Activated CD4-positive, alpha-beta memory T cell treated with anti-CD3 and anti-CD28 coated beads, Interleukin-2, amount 10 ng/mL, durations not matched to agents 7 days and 5 days (primary cell): ENCODE measurements at regions not wholly inside any gene's neighbourhood (a gene's known extent, or its start where the extent isn't known, plus 50 kb on each side); places are given as distances from the start of the nearest gene placed in this dataset.

Experiments
- CTCF ChIA-PET: fragments of 350-600 bp; sonication (Branson Sonifier 250); formaldehyde crosslinking; loops from one replicate; lab custom pipeline; 2021; ENCODE audit warnings: antibody characterized with exemption, inconsistent platforms; lab: Charles Lee
- POLR2A ChIA-PET: fragments of 350-600 bp; sonication (Branson Sonifier 250); formaldehyde crosslinking; loops from one replicate; lab custom pipeline; 2021; ENCODE audit warnings: antibody characterized with exemption; lab: Charles Lee
- DNase-seq: peaks from one replicate; pipeline ENCODE4 v3.0.0-alpha.2; 2020
- H3K27ac Mint-ChIP-seq: one replicate; pipeline ENCODE4 v1.8.0; 2021; ENCODE audit warnings: mild to moderate bottlenecking, mixed read lengths
- H3K27me3 Mint-ChIP-seq: one replicate; pipeline ENCODE4 v1.8.0; 2021; ENCODE audit warnings: mixed read lengths
- H3K36me3 Mint-ChIP-seq: one replicate; pipeline ENCODE4 v1.8.0; 2021; ENCODE audit warnings: low read depth, mixed read lengths
- H3K4me1 Mint-ChIP-seq: one replicate; pipeline ENCODE4 v1.8.0; 2021; ENCODE audit warnings: mixed read lengths
- H3K4me3 Mint-ChIP-seq: one replicate; pipeline ENCODE4 v1.8.0; 2021; ENCODE audit warnings: mild to moderate bottlenecking, mixed read lengths
- H3K9me3 Mint-ChIP-seq: one replicate; pipeline ENCODE4 v1.8.0; 2021; ENCODE audit warnings: mixed read lengths

DNA sequence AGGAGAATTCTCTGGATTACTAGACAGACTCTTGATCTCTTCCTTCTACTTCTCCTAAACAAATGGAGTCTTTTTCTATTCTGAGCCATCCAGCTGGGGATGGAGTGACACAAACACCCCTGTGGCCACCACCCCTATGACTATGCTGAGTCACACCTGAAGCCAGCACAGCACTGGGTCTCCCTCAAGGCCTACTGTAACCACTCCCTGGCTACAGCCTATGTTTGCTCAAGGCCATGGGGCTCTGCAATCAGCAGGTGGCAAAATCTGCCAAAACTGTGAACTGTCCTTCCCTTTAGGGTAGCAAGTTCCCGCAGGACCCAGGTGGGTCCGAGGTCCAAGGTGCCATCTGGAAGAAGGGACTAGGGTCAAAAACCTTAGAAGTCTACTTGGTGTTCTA is 132.3 kb downstream of the TINAG start:
- Mint-ChIP-seq H3K27me3 (no peaks in the 10 kb centered on the region), H3K36me3 (no peaks in the 10 kb centered on the region), H3K9me3 (peaks cover 8% of the 10 kb centered on the region), H3K4me1 (no peaks in the 10 kb centered on the region), H3K4me3 (no peak overlapping the region), H3K27ac (no peak overlapping the region)
- CTCF ChIA-PET: no interaction called here
- DNase-seq: no peak
- POLR2A ChIA-PET: no interaction called here

DNA sequence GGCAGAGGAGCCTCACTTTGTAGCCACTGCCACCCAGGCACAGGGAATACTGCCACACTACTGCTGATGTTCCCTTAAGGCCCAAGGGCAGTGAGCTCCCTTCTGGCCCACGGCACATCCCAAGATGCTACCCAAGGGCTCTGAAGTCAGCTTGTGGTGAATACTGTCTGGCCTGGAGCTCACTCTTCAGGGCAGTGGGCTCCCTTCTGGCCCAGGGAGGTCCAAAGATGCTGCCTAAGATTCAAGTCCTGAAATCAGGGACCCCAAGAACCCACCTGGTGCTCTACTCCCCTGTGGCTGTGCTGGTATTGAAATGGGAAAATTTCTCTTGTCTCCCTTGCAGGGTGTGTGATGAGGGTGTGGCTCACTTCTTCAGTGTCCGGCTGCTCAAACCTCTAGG is 132.8 kb downstream of the TINAG start:
- H3K4me3 Mint-ChIP-seq: no peak overlapping the region
- H3K27ac Mint-ChIP-seq: no peak overlapping the region
- peaks cover 8% of the 10 kb centered on the region for H3K9me3 Mint-ChIP-seq
- POLR2A ChIA-PET: no interaction called here
- CTCF ChIA-PET: no interaction called here
- no peak for DNase-seq
- H3K27me3 Mint-ChIP-seq: no peaks in the 10 kb centered on the region
- no peaks in the 10 kb centered on the region for H3K36me3 Mint-ChIP-seq
- H3K4me1 Mint-ChIP-seq: no peaks in the 10 kb centered on the region

DNA sequence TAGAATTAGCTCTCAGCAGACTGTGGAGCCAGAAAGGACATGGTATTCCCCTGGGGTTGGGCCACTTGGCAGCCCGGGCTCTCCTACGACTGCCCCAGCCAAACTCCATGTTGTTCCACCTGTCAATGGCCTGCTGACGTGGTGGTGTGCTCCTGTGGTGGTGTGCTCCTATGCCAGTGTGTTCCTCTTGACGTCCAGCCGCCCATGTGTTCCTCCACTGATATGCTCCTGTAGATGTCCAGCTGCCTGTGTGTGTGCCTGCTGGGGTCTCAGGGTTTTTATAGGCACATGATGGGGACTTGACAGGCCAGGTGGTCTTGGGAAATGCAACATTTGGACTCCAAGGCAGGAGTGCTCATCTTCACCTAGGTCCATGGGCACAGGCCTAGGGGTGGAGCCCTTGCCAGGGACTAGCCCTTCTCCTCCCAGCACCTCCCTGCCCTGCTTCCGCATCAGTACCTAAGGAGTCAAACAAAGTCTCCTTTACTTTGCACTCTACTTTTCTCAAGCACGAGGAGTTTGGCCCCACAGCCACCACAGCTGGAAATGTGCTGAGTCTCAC is 133.5 kb downstream of the TINAG start:
- no peaks in the 10 kb centered on the region for H3K27me3 Mint-ChIP-seq
- no peaks in the 10 kb centered on the region for H3K4me1 Mint-ChIP-seq
- H3K4me3 Mint-ChIP-seq: no peak overlapping the region

DNA sequence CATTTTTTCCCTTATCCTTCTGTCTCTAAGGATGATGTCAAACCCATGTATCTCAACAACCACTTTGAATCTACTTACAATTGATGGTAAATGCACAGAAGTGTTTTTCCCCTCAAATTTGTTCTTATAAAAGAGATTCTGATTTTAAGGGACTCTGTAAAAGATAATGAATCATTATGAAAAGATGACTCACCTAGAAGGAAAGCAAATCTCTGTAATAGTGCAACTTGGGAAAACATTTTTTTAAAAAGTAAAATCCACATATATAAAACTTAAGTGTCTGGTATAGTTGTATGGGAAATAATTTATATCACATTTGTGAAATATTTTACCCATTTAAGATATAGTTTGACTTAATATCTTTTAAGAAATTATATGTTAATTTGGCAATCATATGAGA is 137.0 kb downstream of the TINAG start:
- H3K27me3 Mint-ChIP-seq: no peaks in the 10 kb centered on the region
- no peaks in the 10 kb centered on the region for H3K4me1 Mint-ChIP-seq
- ChIA-PET POLR2A (no interaction called here), CTCF (no interaction called here)
- H3K27ac Mint-ChIP-seq: no peak overlapping the region
- H3K9me3 Mint-ChIP-seq: peaks cover 8% of the 10 kb centered on the region
- DNase-seq: no peak
- no peaks in the 10 kb centered on the region for H3K36me3 Mint-ChIP-seq
- no peak overlapping the region for H3K4me3 Mint-ChIP-seq

More for the DNA sequence above, 133.5 kb downstream of the TINAG start:
- H3K36me3 Mint-ChIP-seq: no peaks in the 10 kb centered on the region
- DNase-seq: no peak
- POLR2A ChIA-PET: no interaction called here
- peaks cover 8% of the 10 kb centered on the region for H3K9me3 Mint-ChIP-seq
- H3K27ac Mint-ChIP-seq: no peak overlapping the region
- CTCF ChIA-PET: no interaction called here

DNA sequence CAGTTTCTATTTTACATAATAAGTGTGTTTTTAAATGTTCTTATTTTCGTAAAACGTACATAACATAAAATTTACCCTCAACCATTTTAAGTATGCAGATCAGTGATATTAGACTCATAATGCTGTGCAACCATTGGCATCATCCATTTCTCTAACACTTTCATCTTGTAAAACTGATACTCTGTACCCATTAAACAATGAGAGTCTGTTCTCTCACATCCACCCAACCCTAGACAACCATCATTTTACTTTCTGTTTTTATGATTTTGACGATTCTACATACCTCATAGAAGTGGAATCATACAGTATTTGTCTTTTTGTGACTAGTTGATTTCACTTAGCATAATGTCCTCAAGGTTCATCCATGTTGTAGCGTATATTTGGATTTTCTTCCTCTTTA is 140.4 kb downstream of the TINAG start:
- POLR2A ChIA-PET: no interaction called here
- Mint-ChIP-seq H3K27ac (no peak overlapping the region), H3K4me3 (no peak overlapping the region), H3K27me3 (no peaks in the 10 kb centered on the region), H3K36me3 (no peaks in the 10 kb centered on the region), H3K4me1 (no peaks in the 10 kb centered on the region), H3K9me3 (peaks cover 2% of the 10 kb centered on the region)
- DNase-seq: no peak
- CTCF ChIA-PET: no interaction called here

DNA sequence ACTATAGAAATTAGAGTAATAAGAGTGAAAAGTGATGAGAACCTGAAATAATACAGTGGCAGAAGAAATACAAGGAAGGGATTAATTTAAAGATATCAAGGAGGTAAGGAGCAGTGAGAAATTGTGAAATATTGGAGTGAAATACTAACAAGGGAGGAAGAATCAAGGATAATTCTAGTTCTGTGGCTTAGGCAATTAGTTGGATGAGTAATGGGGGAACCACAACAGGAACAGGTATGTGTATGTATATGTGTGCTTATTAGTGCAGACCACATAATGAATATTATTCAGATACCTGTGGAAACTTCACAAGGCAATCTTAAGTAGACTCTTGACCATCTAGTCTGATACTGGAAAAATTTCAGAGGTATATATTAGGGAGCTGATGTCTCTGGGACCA is 143.3 kb downstream of the TINAG start:
- Mint-ChIP-seq H3K9me3 (peaks cover 3% of the 10 kb centered on the region), H3K36me3 (no peaks in the 10 kb centered on the region), H3K27ac (no peak overlapping the region), H3K4me1 (no peaks in the 10 kb centered on the region), H3K27me3 (no peaks in the 10 kb centered on the region), H3K4me3 (no peak overlapping the region)
- CTCF ChIA-PET: no interaction called here
- POLR2A ChIA-PET: no interaction called here
- no peak for DNase-seq

DNA sequence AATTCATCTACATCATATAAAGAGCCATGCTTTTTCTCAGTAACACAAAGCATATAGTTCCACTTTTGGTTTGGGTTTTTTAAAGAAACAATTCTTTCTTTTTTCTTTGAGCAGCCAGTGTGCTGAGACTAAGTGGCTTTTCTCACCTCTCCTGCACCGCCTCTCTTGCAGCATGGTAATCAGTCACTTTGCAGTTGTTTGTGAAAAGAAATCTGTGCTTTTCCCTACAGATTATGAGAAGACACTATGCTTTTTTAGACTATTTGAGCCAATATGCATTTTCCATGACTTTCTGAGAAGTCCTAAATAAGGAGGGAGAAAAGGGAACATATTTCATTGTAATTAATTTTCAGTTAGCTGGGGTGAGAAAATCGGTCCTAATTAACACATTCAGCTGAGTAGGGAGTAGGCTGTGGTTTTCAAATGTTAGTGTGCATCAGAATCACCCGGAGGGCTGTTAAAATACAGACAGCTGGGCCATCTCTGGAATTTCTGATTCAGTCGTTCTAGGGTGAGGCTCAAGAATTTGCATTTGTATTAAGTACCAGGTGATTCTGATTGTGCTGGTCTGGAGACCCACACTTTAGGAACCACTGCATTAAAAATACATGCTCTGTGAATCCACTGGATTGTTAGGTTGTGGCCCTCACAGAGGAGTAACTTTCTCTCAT is 155.2 kb downstream of the TINAG start:
- no peak overlapping the region for H3K27ac Mint-ChIP-seq
- H3K9me3 Mint-ChIP-seq: peaks cover 3% of the 10 kb centered on the region
- no peak overlapping the region for H3K4me3 Mint-ChIP-seq
- no peaks in the 10 kb centered on the region for H3K27me3 Mint-ChIP-seq
- H3K36me3 Mint-ChIP-seq: no peaks in the 10 kb centered on the region
- no peaks in the 10 kb centered on the region for H3K4me1 Mint-ChIP-seq
- ChIA-PET CTCF (no interaction called here), POLR2A (no interaction called here)
- DNase-seq: no peak

DNA sequence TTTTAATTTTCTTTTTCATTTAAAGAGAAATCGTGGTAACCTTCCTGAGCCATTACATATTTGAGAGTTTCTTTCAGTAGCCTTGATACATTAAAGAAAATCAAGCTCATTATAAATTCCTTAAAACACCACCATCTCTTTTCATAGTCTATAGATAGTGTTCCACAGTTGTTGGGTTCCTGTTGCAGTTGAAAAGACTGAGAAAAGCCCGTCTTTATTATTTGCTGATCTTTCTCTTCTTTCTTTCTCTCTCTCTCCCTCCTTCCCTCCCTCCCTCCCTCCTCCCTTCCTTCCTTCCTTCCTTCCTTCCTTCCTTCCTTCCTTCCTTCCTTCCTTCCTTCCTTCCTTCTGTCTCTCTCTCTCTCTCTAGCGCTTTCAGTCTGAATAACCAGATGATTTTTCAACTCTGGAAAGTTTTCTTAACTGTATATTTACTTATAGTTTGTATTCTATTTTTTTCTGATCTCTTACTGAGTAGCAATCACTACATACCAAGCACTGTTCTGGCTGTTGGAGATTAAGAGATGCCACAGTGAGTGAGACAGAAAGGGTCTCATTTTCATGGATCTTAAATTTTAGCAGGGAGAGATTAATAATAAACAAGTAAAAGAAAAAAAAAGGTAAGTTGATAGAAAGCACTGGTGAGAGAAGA is 157.5 kb downstream of the TINAG start:
- no peak for DNase-seq
- no peaks in the 10 kb centered on the region for H3K4me1 Mint-ChIP-seq
- peaks cover 3% of the 10 kb centered on the region for H3K9me3 Mint-ChIP-seq
- H3K27me3 Mint-ChIP-seq: no peaks in the 10 kb centered on the region
- no peak overlapping the region for H3K27ac Mint-ChIP-seq
- no peaks in the 10 kb centered on the region for H3K36me3 Mint-ChIP-seq
- H3K4me3 Mint-ChIP-seq: no peak overlapping the region
- CTCF ChIA-PET: no interaction called here
- POLR2A ChIA-PET: no interaction called here

DNA sequence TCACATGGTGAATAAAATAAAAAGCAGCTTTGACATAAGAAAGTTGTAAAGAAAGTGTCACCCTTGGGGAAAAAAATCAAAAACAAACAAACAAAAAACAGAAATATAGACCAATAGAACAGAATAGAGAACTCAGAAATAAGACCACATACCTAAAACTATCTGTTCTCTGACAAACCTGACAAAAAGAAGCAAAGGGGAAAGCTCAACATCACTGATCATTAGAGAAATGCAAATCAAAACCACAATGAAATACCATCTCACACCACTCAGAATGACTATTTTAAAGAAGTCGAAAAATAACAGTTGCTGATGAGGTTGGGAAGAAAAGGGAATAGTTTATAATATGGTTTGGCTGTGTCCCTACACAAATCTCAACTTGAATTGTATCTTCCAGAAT is 159.1 kb downstream of the TINAG start:
- Mint-ChIP-seq H3K36me3 (no peaks in the 10 kb centered on the region), H3K4me1 (no peaks in the 10 kb centered on the region), H3K9me3 (peaks cover 3% of the 10 kb centered on the region), H3K27ac (no peak overlapping the region), H3K4me3 (no peak overlapping the region), H3K27me3 (no peaks in the 10 kb centered on the region)
- CTCF ChIA-PET: no interaction called here
- DNase-seq: no peak
- POLR2A ChIA-PET: no interaction called here

DNA sequence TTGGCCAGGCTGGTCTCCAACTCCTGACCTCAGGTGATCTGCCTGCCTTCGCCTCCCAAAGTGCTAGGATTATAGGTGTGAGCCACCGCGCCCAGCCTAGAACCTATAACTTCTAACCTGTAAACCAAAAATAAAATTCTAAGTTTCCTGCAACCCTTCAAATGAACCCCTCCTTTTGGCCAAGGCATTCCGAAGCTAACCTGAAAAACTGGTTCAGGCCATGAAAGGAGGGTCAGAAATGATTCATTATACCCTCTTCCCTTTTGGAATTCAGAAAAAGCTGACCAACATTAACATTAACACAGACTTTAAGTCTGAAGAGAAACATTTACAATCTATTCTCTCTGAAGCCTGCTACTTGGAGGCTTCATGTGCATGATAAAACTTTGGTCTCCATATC is 165.1 kb downstream of the TINAG start:
- no peak overlapping the region for H3K27ac Mint-ChIP-seq
- no peak overlapping the region for H3K4me3 Mint-ChIP-seq
- peaks cover 2% of the 10 kb centered on the region for H3K9me3 Mint-ChIP-seq
- POLR2A ChIA-PET: no interaction called here
- H3K4me1 Mint-ChIP-seq: no peaks in the 10 kb centered on the region
- CTCF ChIA-PET: no interaction called here
- no peak for DNase-seq
- H3K27me3 Mint-ChIP-seq: no peaks in the 10 kb centered on the region
- no peaks in the 10 kb centered on the region for H3K36me3 Mint-ChIP-seq

DNA sequence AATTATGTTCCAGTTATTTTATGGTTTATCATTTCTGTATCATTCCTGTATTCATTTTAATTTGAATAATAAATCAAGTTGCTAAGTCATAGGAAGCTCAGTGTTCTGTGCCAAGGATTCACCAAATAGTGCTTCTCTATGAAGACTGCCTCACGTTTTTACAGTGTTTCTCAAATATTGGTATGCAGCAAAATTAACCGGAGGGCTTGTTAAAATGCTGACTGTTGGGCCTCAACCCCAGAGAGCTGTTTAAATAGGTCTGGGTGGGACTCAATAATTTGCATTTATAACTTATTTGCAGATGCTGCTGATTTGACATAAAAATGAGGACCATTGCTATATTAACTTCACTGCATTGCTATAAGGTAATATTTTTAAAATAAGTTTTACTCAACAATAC is 166.7 kb downstream of the TINAG start:
- H3K27me3 Mint-ChIP-seq: no peaks in the 10 kb centered on the region
- H3K9me3 Mint-ChIP-seq: peaks cover 2% of the 10 kb centered on the region
- ChIA-PET CTCF (no interaction called here), POLR2A (no interaction called here)
- H3K4me3 Mint-ChIP-seq: no peak overlapping the region
- no peaks in the 10 kb centered on the region for H3K4me1 Mint-ChIP-seq
- no peak for DNase-seq
- no peaks in the 10 kb centered on the region for H3K36me3 Mint-ChIP-seq
- no peak overlapping the region for H3K27ac Mint-ChIP-seq

DNA sequence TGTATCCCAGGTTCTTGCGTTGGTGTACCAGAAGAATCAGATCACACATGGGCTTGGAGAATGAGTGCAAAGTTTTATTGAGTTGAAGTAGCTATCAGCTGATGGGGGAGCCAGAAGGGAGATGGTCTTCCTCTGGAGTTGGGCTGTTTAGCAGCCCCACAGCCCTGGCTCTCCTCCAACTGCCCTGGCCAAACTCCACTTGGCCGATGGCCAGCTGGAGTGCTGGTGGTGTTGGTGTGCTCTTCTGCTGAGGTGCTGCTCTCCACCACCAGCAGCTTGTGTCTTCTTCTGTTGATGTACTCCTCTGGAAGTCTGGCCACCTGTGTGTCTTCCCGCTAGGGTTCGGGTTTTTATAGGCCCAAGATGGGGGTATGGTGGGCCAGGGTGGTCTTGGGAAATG is 172.8 kb downstream of the TINAG start:
- peaks cover 2% of the 10 kb centered on the region for H3K9me3 Mint-ChIP-seq
- H3K36me3 Mint-ChIP-seq: no peaks in the 10 kb centered on the region
- POLR2A ChIA-PET: no interaction called here
- H3K27me3 Mint-ChIP-seq: no peaks in the 10 kb centered on the region
- H3K4me1 Mint-ChIP-seq: no peaks in the 10 kb centered on the region
- no peak overlapping the region for H3K4me3 Mint-ChIP-seq
- H3K27ac Mint-ChIP-seq: no peak overlapping the region
- CTCF ChIA-PET: no interaction called here
- no peak for DNase-seq

DNA sequence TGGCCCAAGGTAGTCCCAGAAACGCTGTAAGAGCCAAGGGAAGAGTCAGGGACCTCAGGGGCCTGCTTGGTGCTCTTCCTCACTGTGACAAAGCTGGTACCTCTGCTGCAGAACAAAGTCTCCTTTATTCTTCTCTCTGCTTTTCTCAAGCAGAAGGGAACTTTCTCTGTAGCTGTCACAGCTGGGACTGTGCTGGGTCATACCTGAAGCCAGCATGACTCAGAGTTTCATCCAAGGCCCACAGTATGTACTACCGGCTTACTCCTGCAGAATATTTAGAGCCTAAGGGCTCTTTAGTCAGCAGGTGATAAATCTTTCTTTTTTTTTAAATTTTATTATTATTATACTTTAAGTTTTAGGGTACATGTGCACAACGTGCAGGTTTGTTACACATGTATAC is 183.2 kb downstream of the TINAG start:
- no peaks in the 10 kb centered on the region for H3K4me1 Mint-ChIP-seq
- no peak overlapping the region for H3K4me3 Mint-ChIP-seq
- DNase-seq: no peak
- H3K27me3 Mint-ChIP-seq: no peaks in the 10 kb centered on the region
- POLR2A ChIA-PET: no interaction called here
- no peaks in the 10 kb centered on the region for H3K36me3 Mint-ChIP-seq
- H3K9me3 Mint-ChIP-seq: peaks cover 27% of the 10 kb centered on the region
- no peak overlapping the region for H3K27ac Mint-ChIP-seq
- CTCF ChIA-PET: no interaction called here

DNA sequence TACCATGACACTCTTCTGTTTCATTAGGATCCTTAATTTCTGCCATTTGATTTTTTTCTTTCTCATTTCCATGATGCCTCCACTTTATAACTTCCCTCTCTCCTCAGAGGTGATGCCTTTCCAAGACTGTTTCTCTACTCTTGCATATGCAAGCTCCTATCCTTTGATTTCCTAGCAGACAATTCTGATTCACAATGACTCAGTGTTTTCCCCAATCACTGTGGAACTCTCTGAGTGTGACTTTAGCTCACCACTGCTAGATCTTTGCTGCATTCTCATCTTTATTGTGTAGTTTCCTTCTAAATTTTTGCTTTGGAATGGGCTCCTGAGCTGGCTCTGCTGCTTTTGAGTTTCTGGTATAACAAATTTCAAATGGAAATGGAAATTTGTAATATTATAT is 184.9 kb downstream of the TINAG start:
- Mint-ChIP-seq H3K27ac (no peak overlapping the region), H3K4me1 (no peaks in the 10 kb centered on the region), H3K36me3 (no peaks in the 10 kb centered on the region), H3K9me3 (peaks cover 36% of the 10 kb centered on the region), H3K27me3 (no peaks in the 10 kb centered on the region), H3K4me3 (no peak overlapping the region)
- no peak for DNase-seq
- ChIA-PET POLR2A (no interaction called here), CTCF (no interaction called here)
